IPS DF 19.7 (cell line): ENCODE measurements at regions not wholly inside any gene's neighbourhood (a gene's known extent, or its start where the extent isn't known, plus 50 kb on each side); places are given as distances from the start of the nearest gene placed in this dataset.
"Not testable (repeated sequence)": the region's sequence is repeated elsewhere in the genome, so short reads cannot be mapped to it uniquely, and the experiment has no call there.

Experiments
- DNase-seq: peaks from one replicate; pipeline ENCODE4 v3.0.0-alpha.2; 2013; ENCODE audit warnings: low read depth, low spot score

GRCh38 chr13:74300162-74300561, 166.0 kb upstream of the KLF12 start:
- DNase-seq = no peak

- no peak for DNase-seq
Measured at GRCh38 chr13:74299721-74300120, 165.5 kb upstream of the KLF12 start.

DNA sequence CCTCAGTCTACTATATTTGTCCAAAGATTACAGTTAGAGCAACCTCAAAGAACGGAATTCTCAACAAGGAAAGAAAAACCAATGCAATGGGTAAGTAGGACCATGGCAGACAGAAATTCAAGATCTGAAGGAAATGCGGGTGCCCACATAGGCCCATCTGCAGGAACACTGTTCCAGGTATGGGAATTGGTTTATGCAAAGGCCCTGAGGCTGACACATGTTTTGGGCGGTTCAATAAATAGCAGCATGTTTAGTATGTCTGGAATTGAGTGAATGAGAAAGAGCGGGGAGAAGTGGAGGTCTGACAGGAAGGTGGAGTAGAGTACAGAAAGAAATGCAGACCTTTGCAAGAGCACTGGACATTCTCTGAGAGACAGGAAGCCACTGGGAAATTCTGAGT, 164.7 kb upstream of the KLF12 start:
- DNase-seq = no peak

GRCh38 chr13:74289861-74290773, 155.9 kb upstream of the KLF12 start:
- peak; percentile 94 for DNase-seq

DNA sequence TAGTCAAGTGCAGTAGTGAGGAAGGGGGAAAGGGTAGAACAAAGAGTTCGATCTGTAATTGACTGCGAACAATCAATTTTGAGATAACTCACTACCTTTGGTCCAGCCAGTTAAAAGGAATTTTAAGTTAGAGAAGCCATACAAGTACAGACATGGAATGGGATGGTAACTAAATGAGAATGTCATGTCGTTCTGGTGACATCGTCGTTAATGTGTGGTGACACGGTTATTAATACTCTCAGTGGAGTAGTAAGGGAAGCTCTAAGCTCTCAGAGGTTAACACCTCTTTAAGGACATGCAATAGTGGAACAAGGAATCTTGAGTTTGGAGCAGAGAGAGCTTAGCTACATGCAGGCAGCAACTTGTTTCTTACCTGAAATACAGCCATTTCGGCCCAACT, 154.9 kb upstream of the KLF12 start:
- no peak for DNase-seq

GRCh38 chr13:74288361-74288911, 154.2 kb upstream of the KLF12 start:
- no peak for DNase-seq

DNA sequence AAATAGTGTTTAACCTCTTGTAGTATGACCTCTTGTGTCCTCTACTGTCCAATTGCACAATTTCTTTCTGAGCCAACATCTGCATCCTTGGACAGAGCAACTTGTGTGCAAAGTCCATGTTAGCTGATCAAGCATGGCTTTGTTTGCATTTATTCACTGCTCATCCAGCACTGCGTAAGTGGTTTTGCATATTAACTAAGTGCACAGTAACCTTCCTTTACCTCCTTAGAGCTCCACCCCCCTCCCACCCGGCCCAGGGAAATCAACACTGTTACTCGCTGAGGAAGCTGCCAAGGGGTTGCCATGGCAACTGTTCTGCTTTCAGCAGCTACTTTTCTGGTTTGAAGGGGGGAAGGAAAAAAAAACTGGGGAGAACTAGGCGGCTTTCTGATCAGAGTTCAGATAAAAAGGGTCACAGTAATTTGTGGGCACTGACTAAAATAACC, 153.5 kb upstream of the KLF12 start:
- no peak for DNase-seq

- no peak for DNase-seq
Measured at GRCh38 chr13:74280795-74281490, 146.7 kb upstream of the KLF12 start.

DNA sequence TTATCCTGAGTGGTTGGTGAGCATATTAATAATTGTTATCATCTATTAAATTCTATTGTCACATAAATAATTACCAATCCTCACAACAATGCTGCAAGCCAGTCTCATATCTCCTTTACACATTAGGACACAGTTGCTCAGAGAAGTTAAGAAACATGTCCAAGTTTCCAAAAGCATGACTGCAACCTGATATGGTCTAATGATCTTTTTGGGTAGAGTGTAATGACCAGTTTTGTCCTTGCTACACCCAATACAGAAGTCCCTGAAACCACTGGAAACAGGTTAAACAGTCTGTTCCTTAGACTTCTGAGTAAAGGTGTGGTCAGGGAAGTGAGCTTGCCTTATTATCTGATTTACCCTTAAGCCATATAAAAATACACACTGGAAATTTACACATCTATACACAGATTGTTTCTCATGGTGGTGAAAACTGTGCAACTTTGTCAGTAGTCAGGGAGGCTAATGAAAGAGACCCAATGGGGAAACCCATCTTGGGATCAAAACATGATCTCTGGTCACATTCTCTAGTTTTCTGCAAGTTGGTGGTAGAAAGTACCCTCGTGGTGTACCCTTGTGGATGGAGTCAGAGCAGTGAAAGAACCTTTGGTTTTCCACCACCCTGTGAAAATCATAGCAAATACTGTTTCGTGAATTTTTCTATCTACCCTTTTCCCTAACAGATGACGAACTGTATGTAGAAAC, 146.0 kb upstream of the KLF12 start:
- no peak for DNase-seq

DNA sequence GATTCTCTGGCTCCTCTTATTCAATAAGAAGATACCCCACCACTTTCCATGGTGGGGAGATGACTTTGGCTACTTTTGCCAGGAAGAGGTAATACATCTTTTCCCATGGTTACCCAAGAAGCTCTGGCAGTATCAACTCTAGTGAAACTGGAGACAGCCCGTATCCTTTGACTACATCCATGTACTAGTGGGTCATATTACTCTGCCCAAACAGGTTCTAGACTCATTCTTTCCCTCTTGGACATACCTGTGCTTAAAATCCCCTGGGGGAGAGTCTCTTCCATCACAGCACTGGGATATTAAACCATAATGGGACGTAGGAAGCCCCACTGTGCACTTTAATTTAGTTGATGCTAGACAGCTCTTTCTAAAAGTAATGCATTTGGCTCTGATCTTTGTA, 144.7 kb upstream of the KLF12 start:
- no peak for DNase-seq

GRCh38 chr13:74274916-74275315, 140.7 kb upstream of the KLF12 start:
- no peak for DNase-seq

- DNase-seq = no peak
Measured at GRCh38 chr13:74273581-74273980, 139.4 kb upstream of the KLF12 start.

DNA sequence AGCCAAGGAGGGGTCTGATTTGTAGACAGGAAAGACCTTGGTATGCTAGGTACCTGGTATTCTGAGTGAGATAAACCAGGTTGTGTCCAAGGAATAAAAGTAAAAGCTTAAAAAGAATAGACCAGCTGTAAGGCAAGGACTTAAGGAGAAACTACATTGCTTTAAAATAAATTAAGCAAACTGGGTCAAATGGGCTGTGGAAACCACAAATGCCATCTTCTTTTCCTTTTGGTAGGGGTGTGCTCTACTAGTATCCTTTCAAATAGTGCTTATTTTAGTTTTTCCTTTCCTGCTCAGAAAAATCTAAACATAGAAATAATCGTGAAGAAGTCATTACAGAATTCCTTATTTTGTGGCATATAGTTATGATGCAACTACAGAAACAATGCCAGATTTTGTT, 138.6 kb upstream of the KLF12 start:
- no peak for DNase-seq

DNA sequence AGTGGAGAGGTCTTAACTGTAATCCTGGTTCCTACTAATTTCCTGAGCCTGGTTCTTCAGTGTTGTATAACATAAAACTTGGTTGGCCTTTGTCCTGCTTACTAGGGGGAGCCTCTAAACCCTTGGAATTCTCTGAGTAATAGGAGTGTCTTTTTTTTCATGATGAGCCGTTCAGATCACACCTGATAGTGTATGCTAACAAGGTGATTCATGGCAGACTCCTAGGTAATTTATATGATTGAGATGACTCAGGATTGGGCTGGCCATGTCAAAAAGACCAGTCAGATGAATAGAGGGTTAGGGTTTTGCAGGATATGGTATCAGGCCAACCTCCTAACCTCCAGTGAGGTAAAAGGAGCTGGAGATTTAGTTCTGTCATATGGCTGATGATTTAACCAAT, 135.8 kb upstream of the KLF12 start:
- no peak for DNase-seq

DNA sequence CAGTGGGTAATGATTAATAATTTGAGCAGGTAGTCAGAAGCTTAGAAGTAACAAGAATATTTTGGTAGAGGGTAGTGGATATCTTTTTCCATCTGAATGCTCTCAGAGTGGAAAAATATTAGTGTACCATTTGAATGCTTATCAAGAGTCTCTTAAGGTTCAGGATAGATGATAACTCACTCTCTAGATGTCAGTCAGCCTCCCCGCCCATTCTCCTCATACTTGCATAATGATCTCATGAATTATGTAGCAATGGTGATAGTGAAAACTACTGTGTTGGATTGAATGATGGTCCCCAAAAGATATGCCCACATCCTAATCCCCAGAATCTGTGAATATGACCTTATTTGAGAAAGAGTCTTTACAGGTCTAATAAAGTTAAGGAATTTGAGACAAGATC, 132.7 kb upstream of the KLF12 start:
- no peak for DNase-seq

- no peak for DNase-seq
Measured at GRCh38 chr13:74266309-74266708, 132.1 kb upstream of the KLF12 start.

- no peak for DNase-seq
Measured at GRCh38 chr13:74264333-74264732, 130.1 kb upstream of the KLF12 start.

DNA sequence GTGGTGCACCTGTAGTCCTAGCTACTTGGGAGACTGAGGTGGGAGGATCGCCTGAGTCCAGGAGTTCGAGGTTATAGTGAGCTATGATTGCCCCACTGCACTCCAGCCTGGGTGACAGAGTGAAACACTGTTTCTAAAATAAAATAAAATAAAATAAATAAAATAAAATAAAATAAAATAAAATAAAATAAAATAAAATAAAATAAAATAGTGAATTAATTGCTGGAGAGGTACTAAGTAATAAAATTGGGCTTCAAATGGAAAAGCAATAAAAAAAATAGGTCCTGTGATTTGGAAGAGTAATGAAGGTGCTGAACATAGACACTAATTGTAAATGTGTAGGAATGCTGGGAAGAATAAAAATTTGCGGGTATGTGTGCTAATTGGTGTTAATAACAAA, 126.2 kb upstream of the KLF12 start:
- not testable (repeated sequence) for DNase-seq

DNA sequence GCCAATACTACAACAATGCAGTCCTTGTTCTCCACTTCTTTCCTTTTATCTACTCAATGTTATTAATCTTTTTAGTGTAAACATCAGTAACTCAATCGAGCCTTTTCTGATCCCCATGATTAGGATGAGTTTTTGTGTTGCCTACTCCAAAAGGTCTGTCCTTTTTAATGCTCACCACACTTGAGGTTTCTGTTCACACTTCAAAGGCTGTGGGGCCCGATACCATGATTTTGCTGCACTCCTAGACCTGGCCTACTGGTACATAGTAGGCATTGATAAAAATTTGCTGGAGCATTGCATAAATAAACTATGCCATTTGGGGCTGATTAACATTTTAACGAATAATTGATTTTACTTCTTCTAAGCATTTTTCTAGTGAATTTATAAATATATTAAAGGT, 125.4 kb upstream of the KLF12 start:
- no peak for DNase-seq

GRCh38 chr13:74258961-74259360, 124.8 kb upstream of the KLF12 start:
- DNase-seq = no peak

DNA sequence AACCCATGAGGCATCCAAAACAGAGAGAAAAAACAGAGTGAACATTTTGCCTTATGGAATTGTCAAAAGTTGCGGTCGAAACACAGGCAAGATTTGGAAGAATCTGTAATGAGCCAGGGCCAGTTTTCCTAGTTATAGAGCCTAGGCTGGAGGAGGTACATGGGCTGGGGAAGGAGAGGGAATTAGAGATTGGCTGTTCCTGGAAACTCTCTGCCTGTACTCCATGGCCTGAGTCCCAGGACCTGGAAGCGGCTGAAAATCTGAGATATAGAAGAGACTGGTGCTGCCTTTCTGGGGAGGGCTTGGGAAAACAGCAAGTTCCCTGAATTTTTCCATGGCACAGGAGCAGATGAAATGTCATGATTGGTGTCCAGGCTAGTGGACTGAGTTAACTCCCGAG, 122.8 kb upstream of the KLF12 start:
- DNase-seq = no peak

- DNase-seq = no peak
Measured at GRCh38 chr13:74253161-74253560, 119.0 kb upstream of the KLF12 start.
